ENCODE measurements at regions not wholly inside any gene's neighbourhood (a gene's known extent, or its start where the extent isn't known, plus 50 kb on each side); places are given as distances from the start of the nearest gene placed in this dataset.

DNA sequence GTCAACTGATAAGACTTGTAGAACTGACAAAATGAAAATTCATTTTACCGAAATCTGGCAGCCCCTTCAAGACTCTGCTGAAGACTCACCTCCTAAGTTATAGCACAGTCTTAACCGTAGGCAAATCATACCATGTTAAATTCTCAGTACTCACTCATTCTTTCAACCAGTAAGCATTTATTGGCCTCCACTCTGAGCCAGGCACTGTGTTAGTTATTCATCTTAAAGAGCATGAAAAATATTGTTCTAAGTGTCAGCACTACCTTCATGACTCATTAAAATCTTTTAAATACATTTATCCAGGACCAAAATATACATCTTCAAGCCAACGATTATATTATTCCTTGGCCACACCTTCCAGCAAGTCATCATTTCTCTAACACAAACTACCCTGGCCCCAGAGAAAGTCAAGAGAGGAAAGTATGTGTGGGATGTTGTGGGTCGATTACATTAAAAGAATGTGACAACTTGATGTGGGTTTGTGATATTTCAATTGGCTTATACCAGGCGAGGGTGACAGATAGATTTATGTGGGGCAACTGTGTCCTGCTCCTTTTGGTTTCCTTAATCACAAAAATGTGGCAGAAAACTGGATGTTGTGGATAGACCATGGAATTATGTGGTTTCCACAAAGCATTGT lies 55.0 kb downstream of the TMEM30B start:
- TF ChIP-seq HNF4G (IDR thresholded peaks at IDR 0.05) (no peak), HNF4A (conservative IDR thresholded peaks at IDR 0.05) (no peak), RAD21 (IDR thresholded peaks at IDR 0.05) (no peak), SP1 (IDR thresholded peaks at IDR 0.05) (no peak), YY1 (IDR thresholded peaks at IDR 0.05) (no peak), FOXA1 (IDR thresholded peaks at IDR 0.05) (no peak), RXRA (IDR thresholded peaks at IDR 0.05) (no peak), NR2F2 (IDR thresholded peaks at IDR 0.05) (no peak), FOXA2 (IDR thresholded peaks at IDR 0.05) (no peak), TAF1 (conservative IDR thresholded peaks at IDR 0.05) (no peak), JUND (IDR thresholded peaks at IDR 0.05) (no peak), EGR1 (IDR thresholded peaks at IDR 0.05; ENCODE audit: low read depth in 2 of 2) (no peak), GABPA (IDR thresholded peaks at IDR 0.05 in 1 of 2, conservative IDR thresholded peaks at IDR 0.05 in 1 of 2) (no peak)
- TF ChIP-seq, protein P1, sequence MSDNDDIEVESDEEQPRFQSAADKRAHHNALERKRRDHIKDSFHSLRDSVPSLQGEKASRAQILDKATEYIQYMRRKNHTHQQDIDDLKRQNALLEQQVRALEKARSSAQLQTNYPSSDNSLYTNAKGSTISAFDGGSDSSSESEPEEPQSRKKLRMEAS (IDR thresholded peaks at IDR 0.05), result no peak
- TF ChIP-seq, protein P2, sequence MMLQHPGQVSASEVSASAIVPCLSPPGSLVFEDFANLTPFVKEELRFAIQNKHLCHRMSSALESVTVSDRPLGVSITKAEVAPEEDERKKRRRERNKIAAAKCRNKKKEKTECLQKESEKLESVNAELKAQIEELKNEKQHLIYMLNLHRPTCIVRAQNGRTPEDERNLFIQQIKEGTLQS (IDR thresholded peaks at IDR 0.05), result no peak
- TF ChIP-seq, protein P3, sequence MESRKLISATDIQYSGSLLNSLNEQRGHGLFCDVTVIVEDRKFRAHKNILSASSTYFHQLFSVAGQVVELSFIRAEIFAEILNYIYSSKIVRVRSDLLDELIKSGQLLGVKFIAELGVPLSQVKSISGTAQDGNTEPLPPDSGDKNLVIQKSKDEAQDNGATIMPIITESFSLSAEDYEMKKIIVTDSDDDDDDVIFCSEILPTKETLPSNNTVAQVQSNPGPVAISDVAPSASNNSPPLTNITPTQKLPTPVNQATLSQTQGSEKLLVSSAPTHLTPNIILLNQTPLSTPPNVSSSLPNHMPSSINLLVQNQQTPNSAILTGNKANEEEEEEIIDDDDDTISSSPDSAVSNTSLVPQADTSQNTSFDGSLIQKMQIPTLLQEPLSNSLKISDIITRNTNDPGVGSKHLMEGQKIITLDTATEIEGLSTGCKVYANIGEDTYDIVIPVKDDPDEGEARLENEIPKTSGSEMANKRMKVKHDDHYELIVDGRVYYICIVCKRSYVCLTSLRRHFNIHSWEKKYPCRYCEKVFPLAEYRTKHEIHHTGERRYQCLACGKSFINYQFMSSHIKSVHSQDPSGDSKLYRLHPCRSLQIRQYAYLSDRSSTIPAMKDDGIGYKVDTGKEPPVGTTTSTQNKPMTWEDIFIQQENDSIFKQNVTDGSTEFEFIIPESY (IDR thresholded peaks at IDR 0.05), result no peak
- TF ChIP-seq, protein P4, sequence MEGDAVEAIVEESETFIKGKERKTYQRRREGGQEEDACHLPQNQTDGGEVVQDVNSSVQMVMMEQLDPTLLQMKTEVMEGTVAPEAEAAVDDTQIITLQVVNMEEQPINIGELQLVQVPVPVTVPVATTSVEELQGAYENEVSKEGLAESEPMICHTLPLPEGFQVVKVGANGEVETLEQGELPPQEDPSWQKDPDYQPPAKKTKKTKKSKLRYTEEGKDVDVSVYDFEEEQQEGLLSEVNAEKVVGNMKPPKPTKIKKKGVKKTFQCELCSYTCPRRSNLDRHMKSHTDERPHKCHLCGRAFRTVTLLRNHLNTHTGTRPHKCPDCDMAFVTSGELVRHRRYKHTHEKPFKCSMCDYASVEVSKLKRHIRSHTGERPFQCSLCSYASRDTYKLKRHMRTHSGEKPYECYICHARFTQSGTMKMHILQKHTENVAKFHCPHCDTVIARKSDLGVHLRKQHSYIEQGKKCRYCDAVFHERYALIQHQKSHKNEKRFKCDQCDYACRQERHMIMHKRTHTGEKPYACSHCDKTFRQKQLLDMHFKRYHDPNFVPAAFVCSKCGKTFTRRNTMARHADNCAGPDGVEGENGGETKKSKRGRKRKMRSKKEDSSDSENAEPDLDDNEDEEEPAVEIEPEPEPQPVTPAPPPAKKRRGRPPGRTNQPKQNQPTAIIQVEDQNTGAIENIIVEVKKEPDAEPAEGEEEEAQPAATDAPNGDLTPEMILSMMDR (IDR thresholded peaks at IDR 0.05; ENCODE audit: low read depth, low read length, missing input control), result no peak
- TF ChIP-seq, protein P5, sequence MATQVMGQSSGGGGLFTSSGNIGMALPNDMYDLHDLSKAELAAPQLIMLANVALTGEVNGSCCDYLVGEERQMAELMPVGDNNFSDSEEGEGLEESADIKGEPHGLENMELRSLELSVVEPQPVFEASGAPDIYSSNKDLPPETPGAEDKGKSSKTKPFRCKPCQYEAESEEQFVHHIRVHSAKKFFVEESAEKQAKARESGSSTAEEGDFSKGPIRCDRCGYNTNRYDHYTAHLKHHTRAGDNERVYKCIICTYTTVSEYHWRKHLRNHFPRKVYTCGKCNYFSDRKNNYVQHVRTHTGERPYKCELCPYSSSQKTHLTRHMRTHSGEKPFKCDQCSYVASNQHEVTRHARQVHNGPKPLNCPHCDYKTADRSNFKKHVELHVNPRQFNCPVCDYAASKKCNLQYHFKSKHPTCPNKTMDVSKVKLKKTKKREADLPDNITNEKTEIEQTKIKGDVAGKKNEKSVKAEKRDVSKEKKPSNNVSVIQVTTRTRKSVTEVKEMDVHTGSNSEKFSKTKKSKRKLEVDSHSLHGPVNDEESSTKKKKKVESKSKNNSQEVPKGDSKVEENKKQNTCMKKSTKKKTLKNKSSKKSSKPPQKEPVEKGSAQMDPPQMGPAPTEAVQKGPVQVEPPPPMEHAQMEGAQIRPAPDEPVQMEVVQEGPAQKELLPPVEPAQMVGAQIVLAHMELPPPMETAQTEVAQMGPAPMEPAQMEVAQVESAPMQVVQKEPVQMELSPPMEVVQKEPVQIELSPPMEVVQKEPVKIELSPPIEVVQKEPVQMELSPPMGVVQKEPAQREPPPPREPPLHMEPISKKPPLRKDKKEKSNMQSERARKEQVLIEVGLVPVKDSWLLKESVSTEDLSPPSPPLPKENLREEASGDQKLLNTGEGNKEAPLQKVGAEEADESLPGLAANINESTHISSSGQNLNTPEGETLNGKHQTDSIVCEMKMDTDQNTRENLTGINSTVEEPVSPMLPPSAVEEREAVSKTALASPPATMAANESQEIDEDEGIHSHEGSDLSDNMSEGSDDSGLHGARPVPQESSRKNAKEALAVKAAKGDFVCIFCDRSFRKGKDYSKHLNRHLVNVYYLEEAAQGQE (IDR thresholded peaks at IDR 0.05), result no peak
- no peak overlapping the region for H3K9ac ChIP-seq (ENCODE audit: low read depth in 1 of 2, low read length in 2 of 2)
- H3K27me3 ChIP-seq (ENCODE audit: control insufficient read depth in 4 of 4, insufficient read depth in 4 of 4, low read length in 3 of 4), result no peaks in the 10 kb centered on the region
- no peak overlapping the region for H3K4me3 ChIP-seq (ENCODE audit: low read depth in 1 of 3, low read length in 3 of 3)
- 81% methylated on average over 5 of the region's 5 CpGs for WGBS
- no peaks in the 10 kb centered on the region for H3K4me1 ChIP-seq (ENCODE audit: control insufficient read depth in 4 of 4, insufficient read depth in 4 of 4, low read length in 3 of 4)
- H3K27ac ChIP-seq (ENCODE audit: low read depth in 1 of 2, low read length in 2 of 2), result no peak overlapping the region
- H3K36me3 ChIP-seq (ENCODE audit: control insufficient read depth in 4 of 4, insufficient read depth in 3 of 4, low read depth in 1 of 4, low read length in 3 of 4), result no peaks in the 10 kb centered on the region
- H3K9me3 ChIP-seq (ENCODE audit: control insufficient read depth in 4 of 4, low read length in 3 of 4), result no peaks in the 10 kb centered on the region
- no peak for DNase-seq (ENCODE audit: low spot score)

Data from liver (tissue), 8 donors.